ENCODE measurements at regions not wholly inside any gene's neighbourhood (a gene's known extent, or its start where the extent isn't known, plus 50 kb on each side); places are given as distances from the start of the nearest gene placed in this dataset.

- Histone ChIP-seq H3K9me2 (replicated peaks; ENCODE audit: insufficient read depth, low read length) (no peaks in the 10 kb centered on the region), H4K20me1 (ENCODE audit: insufficient read depth, low read length) (no peaks in the 10 kb centered on the region), H3K27ac (ENCODE audit: low read length) (no peak overlapping the region), H2AFZ (ENCODE audit: low read length) (no peak overlapping the region), H3K79me2 (ENCODE audit: low read length) (no peaks in the 10 kb centered on the region), H3K4me3 (ENCODE audit: low read length) (no peak overlapping the region), H3F3A (ENCODE audit: insufficient read depth, low read length) (no peaks in the 10 kb centered on the region), H3K9me3 (replicated peaks; ENCODE audit: insufficient read depth, low read length) (no peaks in the 10 kb centered on the region), H3K4me1 (ENCODE audit: low read length) (no peaks in the 10 kb centered on the region), H3K36me3 (replicated peaks; ENCODE audit: insufficient read depth, low read length) (no peaks in the 10 kb centered on the region), H3K4me2 (ENCODE audit: low read depth, low read length) (no peak overlapping the region), H3K9ac (ENCODE audit: low read length) (no peak overlapping the region), H3K27me3 (replicated peaks; ENCODE audit: insufficient read depth, low read length) (no peaks in the 10 kb centered on the region)
- TF ChIP-seq EZH2phosphoT487 (IDR thresholded peaks at IDR 0.05; ENCODE audit: low read length) (no peak), EZH2 (optimal IDR thresholded peaks at IDR 0.05; ENCODE audit: low read depth, low read length) (no peak), CTCF (IDR thresholded peaks at IDR 0.05; ENCODE audit: low read length) (no peak)
- DNase-seq, result no peak
Measured at GRCh38 chr11:57069942-57070341, 81.2 kb downstream of the OR5AK2 start.

- no peak overlapping the region for H3K9ac ChIP-seq (ENCODE audit: low read length)
- H3K36me3 ChIP-seq (replicated peaks; ENCODE audit: insufficient read depth, low read length), result no peaks in the 10 kb centered on the region
- no peaks in the 10 kb centered on the region for H3K27me3 ChIP-seq (replicated peaks; ENCODE audit: insufficient read depth, low read length)
- no peak for DNase-seq
- no peaks in the 10 kb centered on the region for H3K9me3 ChIP-seq (replicated peaks; ENCODE audit: insufficient read depth, low read length)
- H3K9me2 ChIP-seq (replicated peaks; ENCODE audit: insufficient read depth, low read length), result no peaks in the 10 kb centered on the region
- no peak for TF ChIP-seq EZH2 (optimal IDR thresholded peaks at IDR 0.05; ENCODE audit: low read depth, low read length)
- no peak for TF ChIP-seq EZH2phosphoT487 (IDR thresholded peaks at IDR 0.05; ENCODE audit: low read length)
- H3K4me3 ChIP-seq (ENCODE audit: low read length), result no peak overlapping the region
- no peak overlapping the region for H3K4me2 ChIP-seq (ENCODE audit: low read depth, low read length)
- no peak overlapping the region for H3K27ac ChIP-seq (ENCODE audit: low read length)
- no peak overlapping the region for H2AFZ ChIP-seq (ENCODE audit: low read length)
- H3K79me2 ChIP-seq (ENCODE audit: low read length), result no peaks in the 10 kb centered on the region
- H3F3A ChIP-seq (ENCODE audit: insufficient read depth, low read length), result no peaks in the 10 kb centered on the region
- no peaks in the 10 kb centered on the region for H3K4me1 ChIP-seq (ENCODE audit: low read length)
- H4K20me1 ChIP-seq (ENCODE audit: insufficient read depth, low read length), result no peaks in the 10 kb centered on the region
Measured at GRCh38 chr11:57071829-57072228, 83.1 kb downstream of the OR5AK2 start.

GRCh38 chr11:57072640-57073039 is 83.9 kb downstream of the OR5AK2 start:
- Histone ChIP-seq H3K79me2 (ENCODE audit: low read length) (no peaks in the 10 kb centered on the region), H3K36me3 (replicated peaks; ENCODE audit: insufficient read depth, low read length) (no peaks in the 10 kb centered on the region), H4K20me1 (ENCODE audit: insufficient read depth, low read length) (no peaks in the 10 kb centered on the region), H3F3A (ENCODE audit: insufficient read depth, low read length) (no peaks in the 10 kb centered on the region), H3K9me3 (replicated peaks; ENCODE audit: insufficient read depth, low read length) (no peaks in the 10 kb centered on the region), H3K9me2 (replicated peaks; ENCODE audit: insufficient read depth, low read length) (no peaks in the 10 kb centered on the region), H3K27me3 (replicated peaks; ENCODE audit: insufficient read depth, low read length) (no peaks in the 10 kb centered on the region), H3K4me3 (ENCODE audit: low read length) (no peak overlapping the region), H3K4me2 (ENCODE audit: low read depth, low read length) (no peak overlapping the region), H3K27ac (ENCODE audit: low read length) (no peak overlapping the region), H3K9ac (ENCODE audit: low read length) (no peak overlapping the region), H2AFZ (ENCODE audit: low read length) (no peak overlapping the region), H3K4me1 (ENCODE audit: low read length) (no peaks in the 10 kb centered on the region)
- DNase-seq, result no peak
- TF ChIP-seq EZH2 (optimal IDR thresholded peaks at IDR 0.05; ENCODE audit: low read depth, low read length) (no peak), EZH2phosphoT487 (IDR thresholded peaks at IDR 0.05; ENCODE audit: low read length) (no peak), CTCF (IDR thresholded peaks at IDR 0.05; ENCODE audit: low read length) (no peak)

GRCh38 chr11:57073128-57073527 is 84.4 kb downstream of the OR5AK2 start:
- no peaks in the 10 kb centered on the region for H3K9me2 ChIP-seq (replicated peaks; ENCODE audit: insufficient read depth, low read length)
- TF ChIP-seq EZH2 (optimal IDR thresholded peaks at IDR 0.05; ENCODE audit: low read depth, low read length) (no peak), CTCF (IDR thresholded peaks at IDR 0.05; ENCODE audit: low read length) (no peak), EZH2phosphoT487 (IDR thresholded peaks at IDR 0.05; ENCODE audit: low read length) (no peak)
- DNase-seq, result no peak
- no peaks in the 10 kb centered on the region for H4K20me1 ChIP-seq (ENCODE audit: insufficient read depth, low read length)
- H2AFZ ChIP-seq (ENCODE audit: low read length), result no peak overlapping the region
- no peak overlapping the region for H3K4me3 ChIP-seq (ENCODE audit: low read length)
- no peak overlapping the region for H3K9ac ChIP-seq (ENCODE audit: low read length)
- no peaks in the 10 kb centered on the region for H3K9me3 ChIP-seq (replicated peaks; ENCODE audit: insufficient read depth, low read length)
- no peaks in the 10 kb centered on the region for H3K79me2 ChIP-seq (ENCODE audit: low read length)
- no peaks in the 10 kb centered on the region for H3K27me3 ChIP-seq (replicated peaks; ENCODE audit: insufficient read depth, low read length)
- H3K36me3 ChIP-seq (replicated peaks; ENCODE audit: insufficient read depth, low read length), result no peaks in the 10 kb centered on the region
- no peaks in the 10 kb centered on the region for H3F3A ChIP-seq (ENCODE audit: insufficient read depth, low read length)
- no peaks in the 10 kb centered on the region for H3K4me1 ChIP-seq (ENCODE audit: low read length)
- no peak overlapping the region for H3K4me2 ChIP-seq (ENCODE audit: low read depth, low read length)
- H3K27ac ChIP-seq (ENCODE audit: low read length), result no peak overlapping the region

Measured in MM.1S (cell line).